HEK293 (cell line): ENCODE measurements at regions not wholly inside any gene's neighbourhood (a gene's known extent, or its start where the extent isn't known, plus 50 kb on each side); places are given as distances from the start of the nearest gene placed in this dataset.

Source experiments
- CTCF ChIA-PET: fragments of 350-600 bp; formaldehyde crosslinking; extraction: SDS; loops from one replicate; lab custom pipeline; 2021; ENCODE audit warnings: antibody characterized with exemption; lab: Yijun Ruan, JAX
- POLR2A ChIA-PET: fragments of 300-600 bp; formaldehyde crosslinking; extraction: SDS; loops from one replicate; lab custom pipeline; 2020; ENCODE audit warnings: antibody characterized with exemption, inconsistent platforms; lab: Yijun Ruan, JAX
- H3K27ac ChIP-seq: fragments of 200-500 bp; sonication (Bioruptor generic); 2 replicates; pipeline ENCODE4 v1.5.1; 2014; ENCODE audit warnings: low read depth, low read length, control low read depth, inconsistent platforms; ENCODE audit errors: extremely low read depth
- H3K36me3 ChIP-seq, 2 experiments: fragments of 200-500 bp in 1 of 2; sonication (Bioruptor generic) in 1 of 2; 1 replicate in 1 of 2; 2 replicates in 1 of 2; pipeline ENCODE4 v1.5.1; 2014 to 2017; ENCODE audit warnings: inconsistent platforms in 2 of 2, low read length in 2 of 2; ENCODE audit not compliant: control insufficient read depth in 2 of 2, insufficient read depth in 1 of 2
- H3K4me1 ChIP-seq: fragments of 200-500 bp; sonication (Bioruptor generic); 2 replicates; pipeline ENCODE4 v1.5.1; 2014; ENCODE audit warnings: mild to moderate bottlenecking, low read length, inconsistent platforms; ENCODE audit not compliant: control insufficient read depth, insufficient read depth
- H3K4me3 ChIP-seq: 2 replicates; pipeline ENCODE4 v1.5.1; 2011; ENCODE audit warnings: low read depth, mild to moderate bottlenecking, control low read depth, low read length, moderate library complexity
- H3K9me3 ChIP-seq: fragments of 200-500 bp; sonication (Bioruptor generic); 2 replicates; pipeline ENCODE4 v1.5.1; 2014; ENCODE audit warnings: low read depth, low read length, inconsistent platforms; ENCODE audit not compliant: control insufficient read depth, insufficient read depth
- GLI4 ChIP-seq: fragments of 450-650 bp; formaldehyde crosslinking; IDR thresholded peaks from 2 replicates; pipeline ENCODE4 v1.5.1; 2016; ENCODE audit warnings: missing biosample characterization, missing genetic modification characterization
- HIC1 ChIP-seq: fragments of 450-650 bp; formaldehyde crosslinking; IDR thresholded peaks from 2 replicates; pipeline ENCODE4 v1.5.1; 2016; ENCODE audit warnings: missing biosample characterization, missing genetic modification characterization
- ZBTB21 ChIP-seq: fragments of 450-650 bp; formaldehyde crosslinking; IDR thresholded peaks from 2 replicates; pipeline ENCODE4 v1.5.1; 2017; ENCODE audit warnings: missing biosample characterization, missing genetic modification characterization
- ZNF18 ChIP-seq: fragments of 450-650 bp; formaldehyde crosslinking; IDR thresholded peaks from 2 replicates; pipeline ENCODE4 v1.5.1; 2016; ENCODE audit warnings: missing biosample characterization, missing genetic modification characterization
- ZNF335 ChIP-seq: fragments of 450-650 bp; formaldehyde crosslinking; conservative IDR thresholded peaks from 2 replicates; pipeline ENCODE4 v1.5.1; 2016; ENCODE audit warnings: missing biosample characterization, missing genetic modification characterization
- ZNF366 ChIP-seq: fragments of 450-650 bp; formaldehyde crosslinking; conservative IDR thresholded peaks from 2 replicates; pipeline ENCODE4 v1.5.1; 2016; ENCODE audit warnings: missing biosample characterization, missing genetic modification characterization
- ZNF610 ChIP-seq: fragments of 450-650 bp; formaldehyde crosslinking; IDR thresholded peaks from 2 replicates; pipeline ENCODE4 v1.5.1; 2016; ENCODE audit warnings: missing biosample characterization, missing genetic modification characterization, borderline replicate concordance
- ZNF623 ChIP-seq: fragments of 450-650 bp; formaldehyde crosslinking; IDR thresholded peaks from 2 replicates; pipeline ENCODE4 v1.5.1; 2016; ENCODE audit warnings: missing biosample characterization, missing genetic modification characterization
- ZNF626 ChIP-seq: fragments of 450-650 bp; sonication (Bioruptor Pico); formaldehyde crosslinking; IDR thresholded peaks from 2 replicates; pipeline ENCODE4 v1.5.1; 2018; ENCODE audit warnings: missing biosample characterization, missing genetic modification characterization, inconsistent platforms
- ZNF785 ChIP-seq: fragments of 450-650 bp; formaldehyde crosslinking; IDR thresholded peaks from 2 replicates; pipeline ENCODE4 v1.5.1; 2016; ENCODE audit warnings: missing biosample characterization, missing genetic modification characterization
- ZNF830 ChIP-seq: fragments of 450-650 bp; IDR thresholded peaks from 2 replicates; pipeline ENCODE4 v1.5.0; 2018; ENCODE audit warnings: missing biosample characterization, missing genetic modification characterization, low read depth, mild to moderate bottlenecking, moderate library complexity
- TF ChIP-seq, protein P1 (sequence below): fragments of 450-650 bp; formaldehyde crosslinking; conservative IDR thresholded peaks from 2 replicates; pipeline ENCODE4 v1.5.1; 2016; ENCODE audit warnings: low read depth, missing biosample characterization, missing genetic modification characterization
- TF ChIP-seq, protein P2 (sequence below): fragments of 450-650 bp; formaldehyde crosslinking; IDR thresholded peaks from 2 replicates; pipeline ENCODE4 v1.5.1; 2017; ENCODE audit warnings: missing biosample characterization, missing genetic modification characterization
- TF ChIP-seq, protein P3 (sequence below): fragments of 450-650 bp; formaldehyde crosslinking; IDR thresholded peaks from 2 replicates; pipeline ENCODE4 v1.5.1; 2017; ENCODE audit warnings: missing biosample characterization, missing genetic modification characterization

- TF ChIP-seq, protein P1, sequence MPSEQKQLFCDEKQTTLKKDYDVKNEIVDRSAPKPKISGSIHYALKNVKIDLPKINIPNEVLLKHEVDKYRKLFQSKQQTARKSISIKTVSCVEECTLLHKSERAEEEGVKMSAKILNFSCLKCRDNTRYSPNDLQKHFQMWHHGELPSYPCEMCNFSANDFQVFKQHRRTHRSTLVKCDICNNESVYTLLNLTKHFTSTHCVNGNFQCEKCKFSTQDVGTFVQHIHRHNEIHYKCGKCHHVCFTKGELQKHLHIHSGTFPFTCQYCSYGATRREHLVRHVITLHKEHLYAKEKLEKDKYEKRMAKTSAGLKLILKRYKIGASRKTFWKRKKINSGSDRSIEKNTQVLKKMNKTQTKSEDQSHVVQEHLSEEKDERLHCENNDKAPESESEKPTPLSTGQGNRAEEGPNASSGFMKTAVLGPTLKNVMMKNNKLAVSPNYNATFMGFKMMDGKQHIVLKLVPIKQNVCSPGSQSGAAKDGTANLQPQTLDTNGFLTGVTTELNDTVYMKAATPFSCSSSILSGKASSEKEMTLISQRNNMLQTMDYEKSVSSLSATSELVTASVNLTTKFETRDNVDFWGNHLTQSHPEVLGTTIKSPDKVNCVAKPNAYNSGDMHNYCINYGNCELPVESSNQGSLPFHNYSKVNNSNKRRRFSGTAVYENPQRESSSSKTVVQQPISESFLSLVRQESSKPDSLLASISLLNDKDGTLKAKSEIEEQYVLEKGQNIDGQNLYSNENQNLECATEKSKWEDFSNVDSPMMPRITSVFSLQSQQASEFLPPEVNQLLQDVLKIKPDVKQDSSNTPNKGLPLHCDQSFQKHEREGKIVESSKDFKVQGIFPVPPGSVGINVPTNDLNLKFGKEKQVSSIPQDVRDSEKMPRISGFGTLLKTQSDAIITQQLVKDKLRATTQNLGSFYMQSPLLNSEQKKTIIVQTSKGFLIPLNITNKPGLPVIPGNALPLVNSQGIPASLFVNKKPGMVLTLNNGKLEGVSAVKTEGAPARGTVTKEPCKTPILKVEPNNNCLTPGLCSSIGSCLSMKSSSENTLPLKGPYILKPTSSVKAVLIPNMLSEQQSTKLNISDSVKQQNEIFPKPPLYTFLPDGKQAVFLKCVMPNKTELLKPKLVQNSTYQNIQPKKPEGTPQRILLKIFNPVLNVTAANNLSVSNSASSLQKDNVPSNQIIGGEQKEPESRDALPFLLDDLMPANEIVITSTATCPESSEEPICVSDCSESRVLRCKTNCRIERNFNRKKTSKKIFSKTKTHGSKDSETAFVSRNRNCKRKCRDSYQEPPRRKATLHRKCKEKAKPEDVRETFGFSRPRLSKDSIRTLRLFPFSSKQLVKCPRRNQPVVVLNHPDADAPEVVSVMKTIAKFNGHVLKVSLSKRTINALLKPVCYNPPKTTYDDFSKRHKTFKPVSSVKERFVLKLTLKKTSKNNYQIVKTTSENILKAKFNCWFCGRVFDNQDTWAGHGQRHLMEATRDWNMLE (tag by site-specific recombination), result peak; percentile 56; the same call in 1 of the 2 replicates
Measured at GRCh38 chr1:172839639-172840038, 180.7 kb downstream of the FASLG start (continued).

GRCh38 chr1:172843444-172843843, 184.5 kb downstream of the FASLG start:
- no peaks in the 10 kb centered on the region for H3K36me3 ChIP-seq
- no peaks in the 10 kb centered on the region for H3K4me1 ChIP-seq
- ChIA-PET CTCF (no interaction called here), POLR2A (no interaction called here)
- H3K9me3 ChIP-seq, result no peaks in the 10 kb centered on the region
- TF ChIP-seq ZNF623 (tag by site-specific recombination) (no peak), ZNF626 (tag by site-specific recombination) (no peak), ZNF830 (no peak), HIC1 (tag by site-specific recombination) (no peak), ZNF18 (no peak), ZNF366 (tag by site-specific recombination) (no peak), ZBTB21 (tag by site-specific recombination) (no peak), GLI4 (tag by site-specific recombination) (no peak), ZNF785 (tag by site-specific recombination) (no peak), ZNF335 (tag by site-specific recombination) (no peak), ZNF610 (tag by site-specific recombination) (no peak)
- TF ChIP-seq, protein P2, sequence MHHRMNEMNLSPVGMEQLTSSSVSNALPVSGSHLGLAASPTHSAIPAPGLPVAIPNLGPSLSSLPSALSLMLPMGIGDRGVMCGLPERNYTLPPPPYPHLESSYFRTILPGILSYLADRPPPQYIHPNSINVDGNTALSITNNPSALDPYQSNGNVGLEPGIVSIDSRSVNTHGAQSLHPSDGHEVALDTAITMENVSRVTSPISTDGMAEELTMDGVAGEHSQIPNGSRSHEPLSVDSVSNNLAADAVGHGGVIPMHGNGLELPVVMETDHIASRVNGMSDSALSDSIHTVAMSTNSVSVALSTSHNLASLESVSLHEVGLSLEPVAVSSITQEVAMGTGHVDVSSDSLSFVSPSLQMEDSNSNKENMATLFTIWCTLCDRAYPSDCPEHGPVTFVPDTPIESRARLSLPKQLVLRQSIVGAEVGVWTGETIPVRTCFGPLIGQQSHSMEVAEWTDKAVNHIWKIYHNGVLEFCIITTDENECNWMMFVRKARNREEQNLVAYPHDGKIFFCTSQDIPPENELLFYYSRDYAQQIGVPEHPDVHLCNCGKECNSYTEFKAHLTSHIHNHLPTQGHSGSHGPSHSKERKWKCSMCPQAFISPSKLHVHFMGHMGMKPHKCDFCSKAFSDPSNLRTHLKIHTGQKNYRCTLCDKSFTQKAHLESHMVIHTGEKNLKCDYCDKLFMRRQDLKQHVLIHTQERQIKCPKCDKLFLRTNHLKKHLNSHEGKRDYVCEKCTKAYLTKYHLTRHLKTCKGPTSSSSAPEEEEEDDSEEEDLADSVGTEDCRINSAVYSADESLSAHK (tag by site-specific recombination), result no peak
- TF ChIP-seq, protein P3, sequence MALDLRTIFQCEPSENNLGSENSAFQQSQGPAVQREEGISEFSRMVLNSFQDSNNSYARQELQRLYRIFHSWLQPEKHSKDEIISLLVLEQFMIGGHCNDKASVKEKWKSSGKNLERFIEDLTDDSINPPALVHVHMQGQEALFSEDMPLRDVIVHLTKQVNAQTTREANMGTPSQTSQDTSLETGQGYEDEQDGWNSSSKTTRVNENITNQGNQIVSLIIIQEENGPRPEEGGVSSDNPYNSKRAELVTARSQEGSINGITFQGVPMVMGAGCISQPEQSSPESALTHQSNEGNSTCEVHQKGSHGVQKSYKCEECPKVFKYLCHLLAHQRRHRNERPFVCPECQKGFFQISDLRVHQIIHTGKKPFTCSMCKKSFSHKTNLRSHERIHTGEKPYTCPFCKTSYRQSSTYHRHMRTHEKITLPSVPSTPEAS (tag by site-specific recombination), result no peak
- no peak overlapping the region for H3K4me3 ChIP-seq
- no peak overlapping the region for H3K27ac ChIP-seq
